LNCaP clone FGC (cell line): ENCODE measurements at regions not wholly inside any gene's neighbourhood (a gene's known extent, or its start where the extent isn't known, plus 50 kb on each side); places are given as distances from the start of the nearest gene placed in this dataset.
"Not testable (repeated sequence)": the region's sequence is repeated elsewhere in the genome, so short reads cannot be mapped to it uniquely, and the experiment has no call there.

Source experiments
- DNase-seq: peaks from one replicate; pipeline ENCODE4 v3.0.0-alpha.2; 2011; ENCODE audit warnings: low read depth
- H3K4me3 ChIP-seq: 2 replicates; pipeline ENCODE4 v1.5.1; 2011; ENCODE audit warnings: mild to moderate bottlenecking, low read depth, low read length, control low read depth
- CTCF ChIP-seq: IDR thresholded peaks from 2 replicates; pipeline ENCODE4 v1.5.1; 2012; ENCODE audit warnings: mild to moderate bottlenecking; ENCODE audit not compliant: control insufficient read depth, insufficient read depth; ENCODE audit errors: extremely low read depth

- no peak overlapping the region for H3K4me3 ChIP-seq
- no peak for TF ChIP-seq CTCF
- no peak for DNase-seq
Observed at GRCh38 chr20:56909918-56910714, 281.0 kb downstream of the TFAP2C start.

- no peak overlapping the region for H3K4me3 ChIP-seq
- no peak for TF ChIP-seq CTCF
- DNase-seq, result no peak
Observed at GRCh38 chr20:56911946-56912345, 282.8 kb downstream of the TFAP2C start.

GRCh38 chr20:56914532-56914931, 285.4 kb downstream of the TFAP2C start:
- H3K4me3 ChIP-seq, result no peak overlapping the region
- DNase-seq, result no peak
- TF ChIP-seq CTCF, result no peak

- TF ChIP-seq CTCF, result no peak
- DNase-seq, result no peak
- H3K4me3 ChIP-seq, result no peak overlapping the region
Observed at GRCh38 chr20:56916345-56916622, 287.2 kb downstream of the TFAP2C start.

GRCh38 chr20:56920041-56920440, 290.9 kb downstream of the TFAP2C start:
- DNase-seq, H3K4me3 ChIP-seq: not testable (repeated sequence)

GRCh38 chr20:56922497-56922896, 293.4 kb downstream of the TFAP2C start:
- DNase-seq, result peak; percentile 65
- no peak for TF ChIP-seq CTCF
- H3K4me3 ChIP-seq, result no peak overlapping the region

- TF ChIP-seq CTCF, result no peak
- H3K4me3 ChIP-seq, result no peak overlapping the region
- no peak for DNase-seq
Observed at GRCh38 chr20:56924292-56925081, 295.4 kb downstream of the TFAP2C start.
